CD1c-positive myeloid dendritic cell (primary cell): ENCODE measurements at regions not wholly inside any gene's neighbourhood (a gene's known extent, or its start where the extent isn't known, plus 50 kb on each side); places are given as distances from the start of the nearest gene placed in this dataset.

ENCODE experiments used
- DNase-seq: peaks from one replicate; pipeline ENCODE4 v3.0.0-alpha.2; 2016; ENCODE audit errors: extremely low spot score

GRCh38 chr12:105986779-105987684 lies 151.7 kb downstream of the NUAK1 start:
- no peak for DNase-seq

GRCh38 chr12:105987685-105988035 lies 151.1 kb downstream of the NUAK1 start:
- no peak for DNase-seq

GRCh38 chr12:105992849-105993740 lies 145.7 kb downstream of the NUAK1 start:
- no peak for DNase-seq

GRCh38 chr12:105993766-105994555 lies 144.8 kb downstream of the NUAK1 start:
- DNase-seq, result no peak

GRCh38 chr12:105995961-105996431 lies 142.8 kb downstream of the NUAK1 start:
- DNase-seq, result no peak

- DNase-seq, result no peak
Observed at GRCh38 chr12:105998561-105998960, 140.2 kb downstream of the NUAK1 start.

GRCh38 chr12:106000382-106001104 lies 138.2 kb downstream of the NUAK1 start:
- DNase-seq, result no peak

GRCh38 chr12:106001105-106001836 lies 137.5 kb downstream of the NUAK1 start:
- DNase-seq, result no peak

GRCh38 chr12:106001837-106002218 lies 136.9 kb downstream of the NUAK1 start:
- DNase-seq, result no peak

- DNase-seq, result no peak
Observed at GRCh38 chr12:106003297-106003696, 135.5 kb downstream of the NUAK1 start.

- DNase-seq, result no peak
Observed at GRCh38 chr12:106004289-106004688, 134.5 kb downstream of the NUAK1 start.

GRCh38 chr12:106006382-106006781 lies 132.4 kb downstream of the NUAK1 start:
- no peak for DNase-seq

- DNase-seq, result no peak
Observed at GRCh38 chr12:106006940-106007339, 131.8 kb downstream of the NUAK1 start.

GRCh38 chr12:106010741-106011140 lies 128.0 kb downstream of the NUAK1 start:
- no peak for DNase-seq
